ENCODE measurements at regions not wholly inside any gene's neighbourhood (a gene's known extent, or its start where the extent isn't known, plus 50 kb on each side); places are given as distances from the start of the nearest gene placed in this dataset.

GRCh38 chrX:122869171-122869570 lies 314.9 kb upstream of the GRIA3 start:
- Histone ChIP-seq H4K20me1 (ENCODE audit: control insufficient read depth, insufficient read depth, low read depth, low read length) (no peaks in the 10 kb centered on the region), H3K36me3 (ENCODE audit: control insufficient read depth, low read length) (no peaks in the 10 kb centered on the region), H3K4me1 (ENCODE audit: control insufficient read depth, low read length) (no peaks in the 10 kb centered on the region), H3K4me2 (ENCODE audit: low read length) (no peak overlapping the region), H3K9me2 (replicated peaks; ENCODE audit: control insufficient read depth, low read length) (no peaks in the 10 kb centered on the region), H3K79me2 (ENCODE audit: control insufficient read depth, low read length) (no peaks in the 10 kb centered on the region), H3K27me3 (ENCODE audit: control insufficient read depth, low read length) (no peaks in the 10 kb centered on the region), H3K4me3 (ENCODE audit: low read length) (no peak overlapping the region), H3F3A (ENCODE audit: control insufficient read depth, insufficient read depth) (no peaks in the 10 kb centered on the region), H3K9me3 (ENCODE audit: control insufficient read depth, insufficient read depth, low read length) (no peaks in the 10 kb centered on the region), H3K27ac (ENCODE audit: low read depth, low read length) (no peak overlapping the region)
- TF ChIP-seq EZH2phosphoT487 (IDR thresholded peaks at IDR 0.05; ENCODE audit: borderline replicate concordance, low read length) (no peak), CTCF (IDR thresholded peaks at IDR 0.05; ENCODE audit: low read depth, low read length, poor library complexity, severe bottlenecking) (no peak)

GRCh38 chrX:122878269-122878668 lies 305.8 kb upstream of the GRIA3 start:
- H3F3A ChIP-seq (ENCODE audit: control insufficient read depth, insufficient read depth): no peaks in the 10 kb centered on the region
- H3K9me2 ChIP-seq (replicated peaks; ENCODE audit: control insufficient read depth, low read length): no peaks in the 10 kb centered on the region
- H3K79me2 ChIP-seq (ENCODE audit: control insufficient read depth, low read length): no peaks in the 10 kb centered on the region
- no peaks in the 10 kb centered on the region for H3K4me1 ChIP-seq (ENCODE audit: control insufficient read depth, low read length)
- no peaks in the 10 kb centered on the region for H3K9me3 ChIP-seq (ENCODE audit: control insufficient read depth, insufficient read depth, low read length)
- no peak overlapping the region for H3K27ac ChIP-seq (ENCODE audit: low read depth, low read length)
- no peaks in the 10 kb centered on the region for H4K20me1 ChIP-seq (ENCODE audit: control insufficient read depth, insufficient read depth, low read depth, low read length)
- H3K4me3 ChIP-seq (ENCODE audit: low read length): no peak overlapping the region
- TF ChIP-seq EZH2phosphoT487 (IDR thresholded peaks at IDR 0.05; ENCODE audit: borderline replicate concordance, low read length) (no peak), CTCF (IDR thresholded peaks at IDR 0.05; ENCODE audit: low read depth, low read length, poor library complexity, severe bottlenecking) (no peak)
- no peaks in the 10 kb centered on the region for H3K27me3 ChIP-seq (ENCODE audit: control insufficient read depth, low read length)
- no peak overlapping the region for H3K4me2 ChIP-seq (ENCODE audit: low read length)
- no peaks in the 10 kb centered on the region for H3K36me3 ChIP-seq (ENCODE audit: control insufficient read depth, low read length)

GRCh38 chrX:122880952-122881351 lies 303.1 kb upstream of the GRIA3 start:
- no peak overlapping the region for H3K27ac ChIP-seq (ENCODE audit: low read depth, low read length)
- H3K79me2 ChIP-seq (ENCODE audit: control insufficient read depth, low read length): no peaks in the 10 kb centered on the region
- H3K27me3 ChIP-seq (ENCODE audit: control insufficient read depth, low read length): no peaks in the 10 kb centered on the region
- no peaks in the 10 kb centered on the region for H4K20me1 ChIP-seq (ENCODE audit: control insufficient read depth, insufficient read depth, low read depth, low read length)
- no peaks in the 10 kb centered on the region for H3K9me2 ChIP-seq (replicated peaks; ENCODE audit: control insufficient read depth, low read length)
- TF ChIP-seq CTCF (IDR thresholded peaks at IDR 0.05; ENCODE audit: low read depth, low read length, poor library complexity, severe bottlenecking) (no peak), EZH2phosphoT487 (IDR thresholded peaks at IDR 0.05; ENCODE audit: borderline replicate concordance, low read length) (no peak)
- H3K9me3 ChIP-seq (ENCODE audit: control insufficient read depth, insufficient read depth, low read length): no peaks in the 10 kb centered on the region
- no peaks in the 10 kb centered on the region for H3F3A ChIP-seq (ENCODE audit: control insufficient read depth, insufficient read depth)
- H3K4me2 ChIP-seq (ENCODE audit: low read length): no peak overlapping the region
- H3K4me3 ChIP-seq (ENCODE audit: low read length): no peak overlapping the region
- H3K36me3 ChIP-seq (ENCODE audit: control insufficient read depth, low read length): no peaks in the 10 kb centered on the region
- no peaks in the 10 kb centered on the region for H3K4me1 ChIP-seq (ENCODE audit: control insufficient read depth, low read length)

GRCh38 chrX:122890729-122891128 lies 293.3 kb upstream of the GRIA3 start:
- Histone ChIP-seq H3K4me1 (ENCODE audit: control insufficient read depth, low read length) (no peaks in the 10 kb centered on the region), H3K27me3 (ENCODE audit: control insufficient read depth, low read length) (no peaks in the 10 kb centered on the region), H3K4me2 (ENCODE audit: low read length) (no peak overlapping the region), H3K4me3 (ENCODE audit: low read length) (no peak overlapping the region), H4K20me1 (ENCODE audit: control insufficient read depth, insufficient read depth, low read depth, low read length) (no peaks in the 10 kb centered on the region), H3K9me2 (replicated peaks; ENCODE audit: control insufficient read depth, low read length) (no peaks in the 10 kb centered on the region), H3K36me3 (ENCODE audit: control insufficient read depth, low read length) (no peaks in the 10 kb centered on the region), H3K79me2 (ENCODE audit: control insufficient read depth, low read length) (no peaks in the 10 kb centered on the region), H3F3A (ENCODE audit: control insufficient read depth, insufficient read depth) (no peaks in the 10 kb centered on the region), H3K9me3 (ENCODE audit: control insufficient read depth, insufficient read depth, low read length) (no peaks in the 10 kb centered on the region), H3K27ac (ENCODE audit: low read depth, low read length) (no peak overlapping the region)
- no peak for TF ChIP-seq EZH2phosphoT487 (IDR thresholded peaks at IDR 0.05; ENCODE audit: borderline replicate concordance, low read length)
- no peak for TF ChIP-seq CTCF (IDR thresholded peaks at IDR 0.05; ENCODE audit: low read depth, low read length, poor library complexity, severe bottlenecking)
